MCF 10A (cell line): ENCODE measurements at regions not wholly inside any gene's neighbourhood (a gene's known extent, or its start where the extent isn't known, plus 50 kb on each side); places are given as distances from the start of the nearest gene placed in this dataset.

ENCODE experiments used
- BruUV-seq: library from RNA; stranded (reverse); fragments of 400-500 nt; replicated peaks from 2 replicates; lab custom pipeline; 2021; lab: Mats Ljungman, UMichigan
- CTCF ChIA-PET: fragments of 300-600 bp; sonication (Branson Sonifier 250); formaldehyde crosslinking; extraction: SDS; loops from one replicate; lab custom pipeline; 2021; ENCODE audit warnings: antibody characterized with exemption, inconsistent platforms; lab: Yijun Ruan, JAX
- POLR2A ChIA-PET: fragments of 300-600, 350-650 bp; sonication (Branson Sonifier 250); formaldehyde crosslinking; extraction: SDS; loops from one replicate; lab custom pipeline; 2020; ENCODE audit warnings: antibody characterized with exemption, inconsistent platforms; lab: Yijun Ruan, JAX
- DNase-seq: peaks from one replicate; pipeline ENCODE4 v3.0.0-alpha.2; 2018; ENCODE audit not compliant: unreplicated experiment
- H3K27ac Mint-ChIP-seq: one replicate; pipeline ENCODE4 v1.8.0; 2022; ENCODE audit warnings: mild to moderate bottlenecking, low read depth, mixed read lengths; ENCODE audit not compliant: unreplicated experiment
- H3K27me3 Mint-ChIP-seq: one replicate; pipeline ENCODE4 v1.8.0; 2022; ENCODE audit warnings: mixed read lengths; ENCODE audit not compliant: insufficient read depth, unreplicated experiment
- H3K36me3 Mint-ChIP-seq: one replicate; pipeline ENCODE4 v1.8.0; 2022; ENCODE audit warnings: mild to moderate bottlenecking, moderate library complexity, mixed read lengths; ENCODE audit not compliant: insufficient read depth, unreplicated experiment
- H3K4me1 Mint-ChIP-seq: one replicate; pipeline ENCODE4 v1.8.0; 2022; ENCODE audit warnings: mixed read lengths; ENCODE audit not compliant: insufficient read depth, unreplicated experiment
- H3K4me3 Mint-ChIP-seq: one replicate; pipeline ENCODE4 v1.8.0; 2022; ENCODE audit warnings: mild to moderate bottlenecking, moderate library complexity, mixed read lengths; ENCODE audit not compliant: unreplicated experiment
- H3K9me3 Mint-ChIP-seq: one replicate; pipeline ENCODE4 v1.8.0; 2022; ENCODE audit warnings: mixed read lengths; ENCODE audit not compliant: unreplicated experiment
- CTCF ChIP-seq: fragments of 200-600 bp; IDR thresholded peaks from one replicate; pipeline ENCODE4 v1.8.0; 2022; ENCODE audit warnings: antibody characterized with exemption, mild to moderate bottlenecking; ENCODE audit not compliant: unreplicated experiment
- intact Hi-C: fragments of 100-400 bp; cut with micrococcal nuclease; formaldehyde crosslinking; loops from 2 replicates; pipeline ENCODE4 v1.14.1; 2022

GRCh38 chr3:66851894-66852613 lies 146.1 kb upstream of the KBTBD8 start:
- TF ChIP-seq CTCF, result no peak
- ChIA-PET CTCF (interaction anchor here (0.7 to 1.1 kb wide), 3 partner anchors 16 to 937 kb away, joined by 3 read pairs; no protein-coding TSS in a partner anchor), POLR2A (no interaction called here)
- Mint-ChIP-seq H3K27me3 (no peaks in the 10 kb centered on the region), H3K27ac (no peak overlapping the region), H3K4me1 (no peaks in the 10 kb centered on the region), H3K4me3 (no peak overlapping the region), H3K9me3 (no peaks in the 10 kb centered on the region), H3K36me3 (no peaks in the 10 kb centered on the region)
- intact Hi-C loops, result no loop called here
- no TSS peak for BruUV-seq
- DNase-seq, result no peak

- no peak overlapping the region for H3K4me3 Mint-ChIP-seq
- no peaks in the 10 kb centered on the region for H3K36me3 Mint-ChIP-seq
- CTCF ChIA-PET, result interaction anchor here (1.3 to 1.7 kb wide), 2 partner anchors 16 to 32 kb away, joined by 3 to 4 read pairs; no protein-coding TSS in a partner anchor
- no TSS peak for BruUV-seq
- POLR2A ChIA-PET, result interaction anchor here (0.8 kb wide), 1 partner anchor 50 kb away, joined by 3 read pairs; no protein-coding TSS in a partner anchor
- no peaks in the 10 kb centered on the region for H3K9me3 Mint-ChIP-seq
- no peak for TF ChIP-seq CTCF
- no peaks in the 10 kb centered on the region for H3K4me1 Mint-ChIP-seq
- H3K27me3 Mint-ChIP-seq, result no peaks in the 10 kb centered on the region
- H3K27ac Mint-ChIP-seq, result no peak overlapping the region
- intact Hi-C loops, result no loop called here
- DNase-seq, result no peak
These were observed 143.4 kb upstream of the KBTBD8 start for GRCh38 chr3:66854601-66855151.

- Mint-ChIP-seq H3K27me3 (no peaks in the 10 kb centered on the region), H3K27ac (no peak overlapping the region), H3K36me3 (no peaks in the 10 kb centered on the region), H3K9me3 (no peaks in the 10 kb centered on the region), H3K4me3 (no peak overlapping the region), H3K4me1 (no peaks in the 10 kb centered on the region)
- ChIA-PET POLR2A (no interaction called here), CTCF (interaction anchor here (0.6 to 1.7 kb wide), 2 partner anchors 18 to 22 kb away, joined by 3 to 4 read pairs; no protein-coding TSS in a partner anchor)
- TF ChIP-seq CTCF, result no peak
- no TSS peak for BruUV-seq
- intact Hi-C loops, result no loop called here
- DNase-seq, result no peak
These were observed 141.6 kb upstream of the KBTBD8 start for GRCh38 chr3:66856533-66856932.

- H3K4me1 Mint-ChIP-seq, result no peaks in the 10 kb centered on the region
- no peaks in the 10 kb centered on the region for H3K36me3 Mint-ChIP-seq
- CTCF ChIA-PET, result interaction anchor here (0.9 to 1.1 kb wide), 3 partner anchors 414 to 738 kb away, joined by 3 to 5 read pairs (median 3); no protein-coding TSS in a partner anchor
These were observed 139.3 kb upstream of the KBTBD8 start for GRCh38 chr3:66858656-66859381.

More at GRCh38 chr3:66858656-66859381, 139.3 kb upstream of the KBTBD8 start:
- no peak overlapping the region for H3K4me3 Mint-ChIP-seq
- H3K27ac Mint-ChIP-seq, result no peak overlapping the region
- POLR2A ChIA-PET, result no interaction called here
- intact Hi-C loops, result no loop called here
- no peak for DNase-seq
- H3K9me3 Mint-ChIP-seq, result no peaks in the 10 kb centered on the region
- TF ChIP-seq CTCF, result no peak
- no peaks in the 10 kb centered on the region for H3K27me3 Mint-ChIP-seq
- BruUV-seq, result no TSS peak
